GM21825 (cell line): ENCODE measurements at regions not wholly inside any gene's neighbourhood (a gene's known extent, or its start where the extent isn't known, plus 50 kb on each side); places are given as distances from the start of the nearest gene placed in this dataset.
"Not testable (repeated sequence)": the region's sequence is repeated elsewhere in the genome, so short reads cannot be mapped to it uniquely, and the experiment has no call there.

Source experiments
- ATAC-seq: cut with Tn5 transposase; IDR thresholded peaks from one replicate; pipeline ENCODE4 v1.9.1; 2021; ENCODE audit warnings: mild to moderate bottlenecking, moderate library complexity; ENCODE audit not compliant: unreplicated experiment

GRCh38 chr15:62270216-62270921, 105.3 kb upstream of the C2CD4B start:
- no peak for ATAC-seq

- ATAC-seq, result no peak
These were observed 107.2 kb upstream of the C2CD4B start for GRCh38 chr15:62272290-62272689.

GRCh38 chr15:62275831-62276230, 110.7 kb upstream of the C2CD4B start:
- ATAC-seq, result no peak

GRCh38 chr15:62277816-62278394, 112.8 kb upstream of the C2CD4B start:
- ATAC-seq, result no peak

- ATAC-seq, result no peak
These were observed 113.4 kb upstream of the C2CD4B start for GRCh38 chr15:62278534-62278933.

- ATAC-seq, result no peak
These were observed 114.0 kb upstream of the C2CD4B start for GRCh38 chr15:62279041-62279440.

- no peak for ATAC-seq
These were observed 115.5 kb upstream of the C2CD4B start for GRCh38 chr15:62280625-62281024.

GRCh38 chr15:62281801-62282200, 116.7 kb upstream of the C2CD4B start:
- not testable (repeated sequence) for ATAC-seq

- no peak for ATAC-seq
These were observed 122.2 kb upstream of the C2CD4B start for GRCh38 chr15:62287066-62287857.

- ATAC-seq, result no peak
These were observed 123.4 kb upstream of the C2CD4B start for GRCh38 chr15:62288361-62289017.

- ATAC-seq, result no peak
These were observed 126.2 kb upstream of the C2CD4B start for GRCh38 chr15:62291262-62291661.

- ATAC-seq, result no peak
These were observed 131.8 kb upstream of the C2CD4B start for GRCh38 chr15:62296756-62297507.

- no peak for ATAC-seq
These were observed 132.4 kb upstream of the C2CD4B start for GRCh38 chr15:62297522-62297921.

GRCh38 chr15:62297933-62298332, 132.8 kb upstream of the C2CD4B start:
- ATAC-seq, result no peak

GRCh38 chr15:62298811-62299210, 133.7 kb upstream of the C2CD4B start:
- ATAC-seq, result no peak

GRCh38 chr15:62299541-62299940, 134.5 kb upstream of the C2CD4B start:
- ATAC-seq, result no peak

GRCh38 chr15:62301993-62302675, 137.0 kb upstream of the C2CD4B start:
- no peak for ATAC-seq

- no peak for ATAC-seq
These were observed 141.9 kb upstream of the C2CD4B start for GRCh38 chr15:62306851-62307504.

GRCh38 chr15:62307551-62307950, 142.5 kb upstream of the C2CD4B start:
- no peak for ATAC-seq
